ENCODE measurements at regions not wholly inside any gene's neighbourhood (a gene's known extent, or its start where the extent isn't known, plus 50 kb on each side); places are given as distances from the start of the nearest gene placed in this dataset.

DNA sequence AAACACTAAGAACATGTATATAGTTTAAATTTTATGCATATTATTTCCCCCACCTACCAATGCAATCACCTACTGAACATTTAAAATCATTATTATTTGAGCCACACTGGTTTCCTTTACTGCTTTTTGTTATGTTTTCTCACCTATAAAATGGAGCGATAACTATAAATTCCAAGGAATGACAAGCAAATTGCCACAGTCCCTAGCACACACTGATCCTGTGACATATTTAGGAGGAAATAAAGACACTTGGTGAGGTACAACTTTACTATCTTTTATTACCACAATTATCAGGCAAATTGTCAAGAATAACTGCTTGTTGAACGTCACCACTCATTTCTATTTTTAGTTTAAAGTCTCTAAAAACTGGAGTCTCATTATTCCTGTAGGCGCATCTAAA, 1693.6 kb downstream of the EFNA5 start:
- Histone ChIP-seq H3K4me2 (ENCODE audit: low read length) (no peak overlapping the region), H4K20me1 (ENCODE audit: insufficient read depth, low read length) (no peaks in the 10 kb centered on the region), H3K4me3 (ENCODE audit: low read depth, low read length, poor library complexity, severe bottlenecking) (no peak overlapping the region), H3K27ac (ENCODE audit: low read depth, low read length, poor library complexity, severe bottlenecking) (no peak overlapping the region), H3K4me1 (ENCODE audit: insufficient read depth, low read length, poor library complexity, severe bottlenecking) (no peaks in the 10 kb centered on the region), H3K9me3 (ENCODE audit: low read length) (no peaks in the 10 kb centered on the region), H3K36me3 (ENCODE audit: insufficient read depth, low read length) (no peaks in the 10 kb centered on the region), H3K79me2 (ENCODE audit: insufficient read depth, low read depth, low read length) (no peaks in the 10 kb centered on the region), H3K9me2 (ENCODE audit: insufficient read depth, low read length) (no peaks in the 10 kb centered on the region), H2AFZ (ENCODE audit: low read length) (no peak overlapping the region)
- no peak for TF ChIP-seq CTCF (conservative IDR thresholded peaks at IDR 0.05; ENCODE audit: low read length)
- TF ChIP-seq EZH2phosphoT487 (IDR thresholded peaks at IDR 0.05; ENCODE audit: borderline replicate concordance, low read depth, low read length), result no peak
- no TSS peak for BruUV-seq (replicated peaks)
- ChIA-PET CTCF (ENCODE audit: unreplicated experiment) (no interaction called here), POLR2A (no interaction called here)
- no peak for DNase-seq (ENCODE audit: low spot score)
- intact Hi-C loops (cut with micrococcal nuclease; ENCODE audit: unreplicated experiment), result no loop called here

- POLR2A ChIA-PET, result no interaction called here
- Histone ChIP-seq H3K4me1 (ENCODE audit: insufficient read depth, low read length, poor library complexity, severe bottlenecking) (no peaks in the 10 kb centered on the region), H2AFZ (ENCODE audit: low read length) (no peak overlapping the region), H3K9me3 (ENCODE audit: low read length) (no peaks in the 10 kb centered on the region), H3K4me2 (ENCODE audit: low read length) (no peak overlapping the region), H3K36me3 (ENCODE audit: insufficient read depth, low read length) (no peaks in the 10 kb centered on the region), H3K79me2 (ENCODE audit: insufficient read depth, low read depth, low read length) (no peaks in the 10 kb centered on the region), H3K4me3 (ENCODE audit: low read depth, low read length, poor library complexity, severe bottlenecking) (no peak overlapping the region), H4K20me1 (ENCODE audit: insufficient read depth, low read length) (no peaks in the 10 kb centered on the region), H3K27ac (ENCODE audit: low read depth, low read length, poor library complexity, severe bottlenecking) (no peak overlapping the region), H3K9me2 (ENCODE audit: insufficient read depth, low read length) (no peaks in the 10 kb centered on the region)
- intact Hi-C loops (cut with micrococcal nuclease; ENCODE audit: unreplicated experiment), result no loop called here
- no TSS peak for BruUV-seq (replicated peaks)
- no peak for DNase-seq (ENCODE audit: low spot score)
- TF ChIP-seq CTCF (conservative IDR thresholded peaks at IDR 0.05; ENCODE audit: low read length), result no peak
- CTCF ChIA-PET (ENCODE audit: unreplicated experiment), result no interaction called here
Measured at GRCh38 chr5:105970919-105971318, 1699.8 kb downstream of the EFNA5 start.

- Histone ChIP-seq H3K27ac (ENCODE audit: low read depth, low read length, poor library complexity, severe bottlenecking) (no peak overlapping the region), H3K79me2 (ENCODE audit: insufficient read depth, low read depth, low read length) (no peaks in the 10 kb centered on the region), H3K9me3 (ENCODE audit: low read length) (no peaks in the 10 kb centered on the region), H3K36me3 (ENCODE audit: insufficient read depth, low read length) (no peaks in the 10 kb centered on the region), H3K4me3 (ENCODE audit: low read depth, low read length, poor library complexity, severe bottlenecking) (no peak overlapping the region), H3K9me2 (ENCODE audit: insufficient read depth, low read length) (no peaks in the 10 kb centered on the region), H4K20me1 (ENCODE audit: insufficient read depth, low read length) (no peaks in the 10 kb centered on the region), H3K4me1 (ENCODE audit: insufficient read depth, low read length, poor library complexity, severe bottlenecking) (no peaks in the 10 kb centered on the region), H3K4me2 (ENCODE audit: low read length) (no peak overlapping the region), H2AFZ (ENCODE audit: low read length) (no peak overlapping the region)
- ChIA-PET POLR2A (no interaction called here), CTCF (ENCODE audit: unreplicated experiment) (no interaction called here)
- TF ChIP-seq CTCF (conservative IDR thresholded peaks at IDR 0.05; ENCODE audit: low read length), result no peak
- TF ChIP-seq EZH2phosphoT487 (IDR thresholded peaks at IDR 0.05; ENCODE audit: borderline replicate concordance, low read depth, low read length), result no peak
- intact Hi-C loops (cut with micrococcal nuclease; ENCODE audit: unreplicated experiment), result no loop called here
- no TSS peak for BruUV-seq (replicated peaks)
- DNase-seq (ENCODE audit: low spot score), result no peak
Measured at GRCh38 chr5:105968981-105969380, 1701.8 kb downstream of the EFNA5 start.
